Spleen (tissue), 3 donors: ENCODE measurements at regions not wholly inside any gene's neighbourhood (a gene's known extent, or its start where the extent isn't known, plus 50 kb on each side); places are given as distances from the start of the nearest gene placed in this dataset.

ENCODE experiments used
- POLR2A ChIP-seq, 3 donors: fragments of 450-650 bp; IDR thresholded peaks; one replicate each; pipeline ENCODE4 v1.5.1; 2017; ENCODE audit warnings: antibody characterized with exemption in 3 of 3, mild to moderate bottlenecking in 1 of 3
- POLR2AphosphoS5 ChIP-seq, 3 donors: sonication (generic); formaldehyde crosslinking; IDR thresholded peaks; one replicate each; pipeline ENCODE4 v1.5.1; 2017; ENCODE audit warnings: antibody characterized with exemption in 3 of 3

GRCh38 chr3:72391659-72392058, 456.6 kb downstream of the SHQ1 start:
- TF ChIP-seq POLR2A (IDR thresholded peaks at IDR 0.05) = no peak
- no peak for TF ChIP-seq POLR2AphosphoS5 (IDR thresholded peaks at IDR 0.05)
